ENCODE measurements at regions not wholly inside any gene's neighbourhood (a gene's known extent, or its start where the extent isn't known, plus 50 kb on each side); places are given as distances from the start of the nearest gene placed in this dataset.

GRCh38 chr1:47576758-47577115 lies 138.9 kb downstream of the FOXD2 start:
- TF ChIP-seq, protein P1, sequence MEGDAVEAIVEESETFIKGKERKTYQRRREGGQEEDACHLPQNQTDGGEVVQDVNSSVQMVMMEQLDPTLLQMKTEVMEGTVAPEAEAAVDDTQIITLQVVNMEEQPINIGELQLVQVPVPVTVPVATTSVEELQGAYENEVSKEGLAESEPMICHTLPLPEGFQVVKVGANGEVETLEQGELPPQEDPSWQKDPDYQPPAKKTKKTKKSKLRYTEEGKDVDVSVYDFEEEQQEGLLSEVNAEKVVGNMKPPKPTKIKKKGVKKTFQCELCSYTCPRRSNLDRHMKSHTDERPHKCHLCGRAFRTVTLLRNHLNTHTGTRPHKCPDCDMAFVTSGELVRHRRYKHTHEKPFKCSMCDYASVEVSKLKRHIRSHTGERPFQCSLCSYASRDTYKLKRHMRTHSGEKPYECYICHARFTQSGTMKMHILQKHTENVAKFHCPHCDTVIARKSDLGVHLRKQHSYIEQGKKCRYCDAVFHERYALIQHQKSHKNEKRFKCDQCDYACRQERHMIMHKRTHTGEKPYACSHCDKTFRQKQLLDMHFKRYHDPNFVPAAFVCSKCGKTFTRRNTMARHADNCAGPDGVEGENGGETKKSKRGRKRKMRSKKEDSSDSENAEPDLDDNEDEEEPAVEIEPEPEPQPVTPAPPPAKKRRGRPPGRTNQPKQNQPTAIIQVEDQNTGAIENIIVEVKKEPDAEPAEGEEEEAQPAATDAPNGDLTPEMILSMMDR (IDR thresholded peaks at IDR 0.05; ENCODE audit: insufficient read depth, low read length) = no peak
- no peak for TF ChIP-seq POLR2AphosphoS5 (IDR thresholded peaks at IDR 0.05; ENCODE audit: low read depth)
- no peak for TF ChIP-seq GABPA (IDR thresholded peaks at IDR 0.05; ENCODE audit: low read depth)
